Psoas muscle (tissue), 7 donors: ENCODE measurements at regions not wholly inside any gene's neighbourhood (a gene's known extent, or its start where the extent isn't known, plus 50 kb on each side); places are given as distances from the start of the nearest gene placed in this dataset.

Experiments used
- ATAC-seq, 4 donors: fragments of 200-7000 bp; cut with Tn5 transposase; one replicate each; pipeline ENCODE4 v1.9.1; 2020; ENCODE audit warnings: moderate library complexity in 3 of 4, mild to moderate bottlenecking in 2 of 4
- DNase-seq, 2 donors: peaks; one replicate each; pipeline ENCODE4 v3.0.0-alpha.2; 2020
- H3K27ac ChIP-seq: fragments of 200-600 bp; one replicate; pipeline ENCODE4 v1.8.0; 2022
- H3K27me3 ChIP-seq, 3 donors: fragments of 200-600 bp in 1 of 3; one replicate each; pipeline versions ENCODE4 v1.6.1 to v1.8.0; 2013 to 2022; ENCODE audit warnings: low read length in 2 of 3, mild to moderate bottlenecking in 2 of 3, moderate library complexity in 1 of 3; ENCODE audit not compliant: insufficient read depth in 3 of 3
- H3K36me3 ChIP-seq, 2 donors: fragments of 200-600 bp in 1 of 2; one replicate each; pipeline versions ENCODE4 v1.6.1 to v1.8.0; 2013 to 2022; ENCODE audit warnings: low read depth in 1 of 2, mild to moderate bottlenecking in 1 of 2, moderate library complexity in 1 of 2; ENCODE audit not compliant: insufficient read depth in 1 of 2
- H3K4me1 ChIP-seq: fragments of 200-600 bp; one replicate; pipeline ENCODE4 v1.8.0; 2022
- H3K4me3 ChIP-seq: fragments of 200-600 bp; one replicate; pipeline ENCODE4 v1.8.0; 2022; ENCODE audit warnings: mild to moderate bottlenecking
- H3K9me3 ChIP-seq: fragments of 200-600 bp; one replicate; pipeline ENCODE4 v1.8.0; 2022
- CTCF ChIP-seq: fragments of 200-600 bp; IDR thresholded peaks from one replicate; pipeline ENCODE4 v1.8.0; 2022; ENCODE audit warnings: antibody characterized with exemption
- WGBS, 3 donors: extraction: QIAGEN DNeasy Blood & Tissue Kit; methylation state at CpG; one replicate each; pipeline versions ENCODE4 v1.1.6 to v1.1.7; 2013; 5-methylcytosine and 5-hydroxymethylcytosine counted together
- intact Hi-C, 2 donors: fragments of 100-400 bp; cut with DNase I; formaldehyde crosslinking; loops; one replicate each; pipeline versions ENCODE4 v1.11.0 to v1.14.2; 2022
- donor health status: healthy with polysubstance abuse.
- donor health status: DM: no; HTN: no; CAD: no; lungs with moderate emphysema.
- donor health status: Bipolar disorder and iron deficiency.
- donor health status: healthy.
- donor health status: DM: yes; HTN: yes; CAD: no.
- donor health status: DM: no; HTN: no; CAD: no.
- donor health status: DM: yes; HTN: yes; CAD: no.

- 71 to 78% (median 73%) methylated on average over 4 of the region's 4 CpGs for WGBS, 3 donors
- H3K27me3 ChIP-seq: no peaks in the 10 kb centered on the region
- intact Hi-C loops: no loop called here
- TF ChIP-seq CTCF: no peak
- no peaks in the 10 kb centered on the region for H3K36me3 ChIP-seq
- no peak overlapping the region for H3K4me3 ChIP-seq
- ATAC-seq (no peak), DNase-seq (no peak)
- no peaks in the 10 kb centered on the region for H3K9me3 ChIP-seq
- H3K4me1 ChIP-seq: no peaks in the 10 kb centered on the region
- H3K27ac ChIP-seq: no peak overlapping the region
Observed at GRCh38 chr2:198351647-198352046, 547.3 kb downstream of the PLCL1 start.

GRCh38 chr2:198347946-198348345 lies 543.6 kb downstream of the PLCL1 start:
- H3K27ac ChIP-seq: no peak overlapping the region
- no peaks in the 10 kb centered on the region for H3K36me3 ChIP-seq
- H3K27me3 ChIP-seq: no peaks in the 10 kb centered on the region
- WGBS, 3 donors: 80 to 83% (median 82%) methylated on average over 4 of the region's 4 CpGs
- intact Hi-C loops: no loop called here
- ATAC-seq: no peak
- no peak for DNase-seq
- H3K4me1 ChIP-seq: no peaks in the 10 kb centered on the region
- H3K9me3 ChIP-seq: no peaks in the 10 kb centered on the region
- no peak for TF ChIP-seq CTCF
- no peak overlapping the region for H3K4me3 ChIP-seq

- no peaks in the 10 kb centered on the region for H3K9me3 ChIP-seq
- TF ChIP-seq CTCF: no peak
- no peaks in the 10 kb centered on the region for H3K27me3 ChIP-seq
- DNase-seq (no peak), ATAC-seq (no peak)
- no peaks in the 10 kb centered on the region for H3K36me3 ChIP-seq
- H3K27ac ChIP-seq: no peak overlapping the region
- H3K4me1 ChIP-seq: no peaks in the 10 kb centered on the region
- H3K4me3 ChIP-seq: no peak overlapping the region
- WGBS, 3 donors: 54 to 66% (median 65%) methylated on average over 3 of the region's 3 CpGs
- intact Hi-C loops: no loop called here
Observed at GRCh38 chr2:198347349-198347748, 543.0 kb downstream of the PLCL1 start.

- no peak for ATAC-seq
- no peak for DNase-seq
- Histone ChIP-seq H3K4me3 (no peak overlapping the region), H3K36me3 (no peaks in the 10 kb centered on the region), H3K27me3 (no peaks in the 10 kb centered on the region), H3K4me1 (no peaks in the 10 kb centered on the region), H3K27ac (no peak overlapping the region), H3K9me3 (no peaks in the 10 kb centered on the region)
- no peak for TF ChIP-seq CTCF
- intact Hi-C loops: no loop called here
- WGBS, 3 donors: 83 to 92% (median 88%) methylated on average over 1 of the region's 1 CpG
Observed at GRCh38 chr2:198343471-198343870, 539.1 kb downstream of the PLCL1 start.

- Histone ChIP-seq H3K9me3 (no peaks in the 10 kb centered on the region), H3K36me3 (no peaks in the 10 kb centered on the region), H3K27me3 (no peaks in the 10 kb centered on the region), H3K27ac (no peak overlapping the region), H3K4me1 (no peaks in the 10 kb centered on the region), H3K4me3 (no peak overlapping the region)
- no peak for ATAC-seq
- intact Hi-C loops: no loop called here
- 53 to 67% (median 62%) methylated on average over 2 of the region's 2 CpGs for WGBS, 3 donors
- TF ChIP-seq CTCF: no peak
- DNase-seq: no peak
Observed at GRCh38 chr2:198340846-198341245, 536.5 kb downstream of the PLCL1 start.
